ENCODE measurements at regions not wholly inside any gene's neighbourhood (a gene's known extent, or its start where the extent isn't known, plus 50 kb on each side); places are given as distances from the start of the nearest gene placed in this dataset.

- Mint-ChIP-seq H3K4me1 (no peaks in the 10 kb centered on the region), H3K27me3 (ENCODE audit: low read depth) (no peaks in the 10 kb centered on the region), H3K36me3 (ENCODE audit: low read depth) (no peaks in the 10 kb centered on the region), H3K9me3 (peaks cover 2% of the 10 kb centered on the region), H3K4me3 (no peak overlapping the region), H3K27ac (no peak overlapping the region)
- TF ChIP-seq, protein P1, sequence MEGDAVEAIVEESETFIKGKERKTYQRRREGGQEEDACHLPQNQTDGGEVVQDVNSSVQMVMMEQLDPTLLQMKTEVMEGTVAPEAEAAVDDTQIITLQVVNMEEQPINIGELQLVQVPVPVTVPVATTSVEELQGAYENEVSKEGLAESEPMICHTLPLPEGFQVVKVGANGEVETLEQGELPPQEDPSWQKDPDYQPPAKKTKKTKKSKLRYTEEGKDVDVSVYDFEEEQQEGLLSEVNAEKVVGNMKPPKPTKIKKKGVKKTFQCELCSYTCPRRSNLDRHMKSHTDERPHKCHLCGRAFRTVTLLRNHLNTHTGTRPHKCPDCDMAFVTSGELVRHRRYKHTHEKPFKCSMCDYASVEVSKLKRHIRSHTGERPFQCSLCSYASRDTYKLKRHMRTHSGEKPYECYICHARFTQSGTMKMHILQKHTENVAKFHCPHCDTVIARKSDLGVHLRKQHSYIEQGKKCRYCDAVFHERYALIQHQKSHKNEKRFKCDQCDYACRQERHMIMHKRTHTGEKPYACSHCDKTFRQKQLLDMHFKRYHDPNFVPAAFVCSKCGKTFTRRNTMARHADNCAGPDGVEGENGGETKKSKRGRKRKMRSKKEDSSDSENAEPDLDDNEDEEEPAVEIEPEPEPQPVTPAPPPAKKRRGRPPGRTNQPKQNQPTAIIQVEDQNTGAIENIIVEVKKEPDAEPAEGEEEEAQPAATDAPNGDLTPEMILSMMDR (IDR thresholded peaks at IDR 0.05; ENCODE audit: unreplicated experiment in 3 of 3), result no peak
These were observed 1491.2 kb upstream of the CDH8 start for GRCh38 chr16:63527404-63527803.

DNA sequence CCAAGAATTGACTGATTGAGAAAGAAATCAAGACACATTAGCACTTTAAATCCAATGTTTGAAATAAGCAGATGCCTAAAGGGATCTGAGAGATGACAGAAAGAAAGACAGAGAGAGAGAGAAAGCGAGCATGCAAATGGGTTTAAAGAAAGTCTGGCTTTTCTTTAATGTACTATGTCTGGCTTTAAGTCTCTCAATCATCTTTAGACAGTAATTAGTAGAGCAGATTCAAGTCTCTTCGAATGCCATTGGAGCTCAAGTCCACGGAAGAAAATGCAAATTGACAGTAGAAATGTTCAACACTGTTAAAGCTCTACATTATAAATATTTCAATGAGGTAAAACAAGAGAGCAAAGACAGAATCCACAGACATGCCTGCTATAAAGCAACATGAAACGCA, 1480.2 kb upstream of the CDH8 start:
- no peaks in the 10 kb centered on the region for H3K27me3 Mint-ChIP-seq (ENCODE audit: low read depth)
- H3K9me3 Mint-ChIP-seq, result no peaks in the 10 kb centered on the region
- TF ChIP-seq, protein P1 (IDR thresholded peaks at IDR 0.05; ENCODE audit: unreplicated experiment in 3 of 3), result no peak
- H3K36me3 Mint-ChIP-seq (ENCODE audit: low read depth), result no peaks in the 10 kb centered on the region
- H3K4me3 Mint-ChIP-seq, result no peak overlapping the region
- H3K4me1 Mint-ChIP-seq, result no peaks in the 10 kb centered on the region
- no peak overlapping the region for H3K27ac Mint-ChIP-seq

- Mint-ChIP-seq H3K4me3 (no peak overlapping the region), H3K36me3 (ENCODE audit: low read depth) (no peaks in the 10 kb centered on the region), H3K27ac (no peak overlapping the region), H3K27me3 (ENCODE audit: low read depth) (no peaks in the 10 kb centered on the region), H3K4me1 (no peaks in the 10 kb centered on the region), H3K9me3 (no peaks in the 10 kb centered on the region)
- TF ChIP-seq, protein P1 (IDR thresholded peaks at IDR 0.05; ENCODE audit: unreplicated experiment in 3 of 3), result no peak
These were observed 1476.7 kb upstream of the CDH8 start for GRCh38 chr16:63512910-63513309.

- TF ChIP-seq, protein P1 (IDR thresholded peaks at IDR 0.05; ENCODE audit: unreplicated experiment in 3 of 3), result no peak
- Mint-ChIP-seq H3K27me3 (ENCODE audit: low read depth) (no peaks in the 10 kb centered on the region), H3K36me3 (ENCODE audit: low read depth) (no peaks in the 10 kb centered on the region), H3K27ac (no peak overlapping the region), H3K9me3 (no peaks in the 10 kb centered on the region), H3K4me3 (no peak overlapping the region), H3K4me1 (no peaks in the 10 kb centered on the region)
These were observed 1461.2 kb upstream of the CDH8 start for GRCh38 chr16:63497408-63497807.

- Mint-ChIP-seq H3K27ac (no peak overlapping the region), H3K4me1 (no peaks in the 10 kb centered on the region), H3K4me3 (no peak overlapping the region), H3K9me3 (no peaks in the 10 kb centered on the region), H3K27me3 (ENCODE audit: low read depth) (no peaks in the 10 kb centered on the region), H3K36me3 (ENCODE audit: low read depth) (no peaks in the 10 kb centered on the region)
- TF ChIP-seq, protein P1 (IDR thresholded peaks at IDR 0.05; ENCODE audit: unreplicated experiment in 3 of 3), result no peak
These were observed 1460.0 kb upstream of the CDH8 start for GRCh38 chr16:63496282-63496681.

GRCh38 chr16:63488955-63489354, 1452.7 kb upstream of the CDH8 start:
- no peaks in the 10 kb centered on the region for H3K27me3 Mint-ChIP-seq (ENCODE audit: low read depth)
- peak overlapping the region in 2 of 3 experiments; percentile 17 to 22 for H3K27ac Mint-ChIP-seq
- no peaks in the 10 kb centered on the region for H3K9me3 Mint-ChIP-seq
- TF ChIP-seq, protein P1 (IDR thresholded peaks at IDR 0.05; ENCODE audit: unreplicated experiment in 3 of 3), result no peak
- H3K4me1 Mint-ChIP-seq, result no peaks in the 10 kb centered on the region
- H3K36me3 Mint-ChIP-seq (ENCODE audit: low read depth), result no peaks in the 10 kb centered on the region
- no peak overlapping the region for H3K4me3 Mint-ChIP-seq

Measured in nephron (organoid).